Tibial nerve (tissue), 4 donors: ENCODE measurements at regions not wholly inside any gene's neighbourhood (a gene's known extent, or its start where the extent isn't known, plus 50 kb on each side); places are given as distances from the start of the nearest gene placed in this dataset.

Source experiments
- CTCF ChIP-seq, 5 experiments: fragments of 200-600 bp in 3 of 5; fragments of 450-650 bp in 2 of 5; sonication (generic) in 3 of 5; IDR thresholded peaks; one replicate each; pipeline ENCODE4 v1.5.1; 2016 to 2019; ENCODE audit warnings: antibody characterized with exemption in 5 of 5, mild to moderate bottlenecking in 3 of 5, moderate library complexity in 2 of 5
- EP300 ChIP-seq, 2 donors: sonication (generic); formaldehyde crosslinking; IDR thresholded peaks; one replicate each; pipeline ENCODE4 v1.6.1; 2017; ENCODE audit warnings: antibody characterized with exemption in 2 of 2, mild to moderate bottlenecking in 1 of 2
- POLR2A ChIP-seq, 2 donors: fragments of 450-650 bp; IDR thresholded peaks; one replicate each; pipeline ENCODE4 v1.6.1; 2017; ENCODE audit warnings: antibody characterized with exemption in 2 of 2, mild to moderate bottlenecking in 2 of 2, moderate library complexity in 2 of 2

GRCh38 chr9:73237140-73237539 lies 85.5 kb downstream of the ANXA1 start:
- TF ChIP-seq CTCF (IDR thresholded peaks at IDR 0.05) (no peak), POLR2A (IDR thresholded peaks at IDR 0.05) (no peak), EP300 (IDR thresholded peaks at IDR 0.05) (no peak)
